Hematopoietic multipotent progenitor cell treated with erythropoietin and hydrocortisone succinate and interleukin-3 and kit ligand, for 6 days (in vitro differentiated cells): ENCODE measurements at regions not wholly inside any gene's neighbourhood (a gene's known extent, or its start where the extent isn't known, plus 50 kb on each side); places are given as distances from the start of the nearest gene placed in this dataset.

Experiments
- DNase-seq: peaks from one replicate; pipeline ENCODE4 v3.0.0-alpha.2; 2015

DNA sequence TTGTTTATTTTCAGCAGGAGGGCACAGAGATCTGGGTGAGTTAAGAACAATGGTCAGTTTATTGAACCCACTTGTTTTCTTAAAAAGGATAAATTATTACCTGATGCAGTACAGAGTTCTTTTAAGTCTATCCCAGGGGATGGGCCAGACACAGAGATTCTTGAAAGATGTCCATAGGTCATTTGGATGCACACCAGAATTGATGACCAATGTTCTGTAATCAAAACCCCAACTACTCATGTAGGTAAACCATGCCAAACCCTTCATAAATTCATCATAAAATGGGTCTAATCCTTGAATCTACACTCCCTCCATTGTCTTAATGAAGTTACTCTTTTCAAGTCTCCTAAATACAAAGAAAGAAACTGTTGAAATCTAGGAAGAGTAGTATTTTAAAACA, 273.0 kb upstream of the COL8A1 start:
- DNase-seq = no peak

DNA sequence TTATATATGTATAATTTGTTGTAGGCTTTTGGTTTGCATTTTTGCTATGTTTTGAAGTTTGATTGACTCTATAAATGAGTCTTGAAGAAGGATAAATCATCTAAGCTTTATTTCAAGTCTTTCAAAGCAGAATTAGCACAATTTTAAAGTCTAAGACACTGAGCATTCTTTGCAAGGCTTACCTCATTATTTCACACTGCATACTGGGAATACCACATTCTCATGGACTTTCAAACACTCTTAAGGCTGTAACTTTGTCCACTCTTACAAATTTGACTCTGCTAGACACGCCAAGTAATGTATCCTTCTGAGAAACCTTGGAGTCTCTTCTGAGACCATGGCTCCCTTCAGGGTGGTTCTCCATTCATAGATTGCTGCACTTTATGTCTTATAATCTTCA, 281.3 kb upstream of the COL8A1 start:
- DNase-seq = no peak

DNA sequence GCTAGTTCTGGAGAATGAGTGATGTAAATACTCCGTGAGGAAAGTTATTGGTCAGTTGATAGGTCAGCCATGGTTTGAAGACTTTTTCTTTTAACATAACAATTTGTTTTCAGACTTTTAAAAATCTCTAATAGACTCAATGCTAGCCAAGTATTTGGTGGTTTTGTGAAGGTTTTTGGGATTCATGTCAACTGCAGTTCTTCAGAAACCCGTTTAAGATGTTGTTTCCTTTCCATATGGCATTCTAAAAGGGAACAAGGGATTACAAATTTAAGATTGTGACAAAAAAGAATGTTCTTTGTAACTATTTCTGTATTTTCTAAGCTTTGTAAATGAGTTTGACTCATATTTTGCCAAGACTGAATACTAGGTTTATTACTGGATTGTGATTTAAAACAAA, 281.7 kb upstream of the COL8A1 start:
- no peak for DNase-seq

DNA sequence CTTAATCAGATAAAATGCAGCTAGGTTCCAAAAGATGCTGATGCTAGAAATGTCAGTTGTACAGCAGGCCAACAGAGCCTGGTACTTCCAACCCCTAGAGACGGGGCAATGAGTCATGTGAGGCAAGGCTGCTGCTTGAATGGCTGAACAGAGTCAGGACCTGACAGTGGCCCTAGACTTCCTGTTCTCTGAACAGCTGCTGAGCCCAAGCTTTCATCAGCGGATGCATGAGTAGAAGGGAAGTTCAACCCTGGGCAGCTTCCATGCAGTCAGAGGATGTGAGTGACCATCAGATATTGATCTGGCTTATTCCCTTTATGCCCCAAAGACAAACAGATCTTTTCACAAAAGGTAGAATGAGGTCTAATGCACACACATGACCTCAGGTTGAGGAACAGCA, 282.9 kb upstream of the COL8A1 start:
- DNase-seq = no peak

DNA sequence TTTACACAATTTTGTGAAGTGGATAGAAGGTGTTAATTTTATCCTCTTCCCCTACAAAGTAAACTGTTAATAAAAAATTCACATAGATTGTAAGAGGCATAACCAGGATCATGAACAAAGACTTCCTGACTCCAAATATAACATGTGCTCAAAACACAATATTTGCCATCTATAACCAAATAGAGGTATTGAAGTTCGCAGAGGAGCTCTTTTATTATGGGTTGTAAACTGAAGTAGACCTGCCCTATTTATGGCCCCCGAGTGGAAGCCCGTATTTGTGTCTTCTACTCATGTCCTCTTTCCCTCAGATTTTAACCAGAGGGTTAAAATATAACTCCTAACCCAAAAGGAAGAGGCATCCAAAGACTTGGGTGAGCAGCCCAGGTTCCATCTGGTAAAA, 285.6 kb upstream of the COL8A1 start:
- DNase-seq = no peak

DNA sequence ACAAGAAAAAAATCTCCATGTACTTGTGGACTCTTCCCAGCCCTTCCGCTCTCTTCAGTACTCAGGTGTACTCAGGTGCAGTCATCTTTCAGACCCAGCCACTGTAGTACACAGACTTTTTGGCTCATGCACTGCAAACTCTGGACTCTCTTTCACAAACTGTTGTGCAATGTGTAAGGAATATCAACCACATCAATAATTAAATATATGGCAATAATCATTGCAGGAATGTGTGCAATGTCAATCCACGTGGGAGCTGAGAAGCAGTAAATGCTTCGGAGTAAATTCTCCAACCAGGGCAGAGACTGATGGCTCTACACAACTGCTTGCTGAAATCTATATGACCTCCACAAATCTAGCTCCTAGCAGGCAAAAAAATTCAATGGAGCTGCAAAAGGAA, 287.3 kb upstream of the COL8A1 start:
- no peak for DNase-seq

DNA sequence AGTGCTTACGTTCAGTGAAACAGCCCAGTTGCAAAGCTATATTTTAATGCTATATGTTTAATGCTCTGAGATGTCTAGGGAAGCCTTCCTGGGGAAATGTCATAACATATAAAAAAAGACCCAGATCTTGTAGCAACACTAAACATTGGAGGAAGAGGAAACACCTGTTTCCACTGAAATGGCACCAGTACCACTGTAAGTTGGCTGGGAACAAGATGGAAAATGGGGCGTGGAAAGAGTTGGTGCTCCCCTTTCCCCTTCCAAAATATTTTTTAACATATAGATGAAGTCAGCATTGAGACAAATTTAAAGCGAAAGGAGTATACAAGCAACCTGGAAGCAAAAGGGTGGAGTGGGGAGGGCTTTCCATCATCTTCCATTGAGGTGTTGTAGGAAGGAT, 289.9 kb upstream of the COL8A1 start:
- no peak for DNase-seq

DNA sequence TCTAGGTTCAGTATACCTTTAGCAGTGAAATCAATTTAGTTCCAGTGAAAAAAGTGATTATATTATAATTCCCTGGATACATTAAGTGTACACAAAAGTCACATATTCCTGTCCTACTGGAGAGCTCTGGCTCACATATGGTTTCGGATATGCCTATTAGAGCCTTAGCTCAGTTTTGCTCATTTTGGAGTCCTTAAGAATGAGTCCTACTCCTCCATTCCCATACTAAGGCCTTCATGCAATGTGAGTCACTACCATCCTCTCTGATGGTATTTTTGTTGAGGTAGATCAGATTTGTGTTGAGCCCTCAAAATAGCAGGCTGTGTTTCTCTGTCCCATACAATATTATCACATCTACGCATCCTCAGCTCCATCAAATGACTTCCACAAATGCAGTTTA, 294.2 kb upstream of the COL8A1 start:
- no peak for DNase-seq

DNA sequence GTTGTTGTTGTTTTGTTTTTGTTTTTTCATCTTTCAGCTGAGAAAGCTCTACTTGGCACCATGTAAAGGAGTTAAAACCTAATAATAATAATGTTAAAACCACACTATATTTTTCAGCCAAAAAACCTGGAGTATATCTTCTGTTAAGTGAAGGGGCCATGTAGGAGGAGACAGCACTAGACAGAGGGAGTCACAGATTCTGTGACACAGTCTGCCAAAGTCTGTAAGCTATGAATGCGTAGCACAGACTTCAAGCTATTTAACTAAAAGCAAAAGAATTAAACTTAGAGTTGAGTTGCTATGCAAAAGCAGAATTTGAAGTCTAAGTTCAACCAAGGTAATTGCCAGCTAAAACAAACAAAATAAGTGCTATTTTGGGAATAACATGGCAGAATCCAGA, 296.0 kb upstream of the COL8A1 start:
- DNase-seq = no peak

DNA sequence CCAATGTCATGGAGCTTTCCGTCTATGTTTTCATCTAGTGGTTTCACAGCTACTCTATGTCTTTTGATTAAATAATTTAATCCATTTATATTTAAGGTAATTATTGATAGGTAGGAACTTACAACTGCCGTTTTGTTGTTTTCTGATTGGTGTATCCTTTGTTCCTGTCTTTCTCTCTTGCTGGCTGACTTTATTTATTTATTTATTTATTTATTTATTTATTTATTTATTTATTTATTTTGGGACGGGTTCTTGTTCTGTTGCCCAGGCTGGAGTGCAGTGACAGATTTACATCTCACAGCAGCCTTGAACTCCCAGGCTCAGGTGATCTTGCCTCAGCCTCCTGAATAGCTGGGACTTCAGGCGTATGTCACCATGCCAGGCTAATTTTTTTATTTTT, 299.2 kb upstream of the COL8A1 start:
- no peak for DNase-seq

DNA sequence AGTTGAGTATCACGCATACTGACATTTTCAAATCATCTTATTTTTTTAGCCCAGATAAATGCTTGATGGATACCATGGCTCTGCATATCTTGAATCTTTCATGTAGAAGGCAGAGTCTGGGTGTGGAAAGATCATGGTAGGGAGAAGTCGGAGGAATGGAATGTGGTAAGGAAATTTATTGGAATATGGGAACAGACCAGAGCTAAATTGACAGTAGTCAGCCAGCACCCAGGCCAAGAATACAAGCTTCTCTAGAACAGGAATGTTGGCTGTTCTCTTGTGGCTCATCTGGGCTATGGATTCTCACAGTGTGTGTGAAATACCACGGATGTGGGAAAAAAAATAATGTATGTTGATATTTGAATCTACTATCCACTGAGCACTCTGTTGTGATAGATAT, 305.7 kb upstream of the COL8A1 start:
- DNase-seq = no peak

DNA sequence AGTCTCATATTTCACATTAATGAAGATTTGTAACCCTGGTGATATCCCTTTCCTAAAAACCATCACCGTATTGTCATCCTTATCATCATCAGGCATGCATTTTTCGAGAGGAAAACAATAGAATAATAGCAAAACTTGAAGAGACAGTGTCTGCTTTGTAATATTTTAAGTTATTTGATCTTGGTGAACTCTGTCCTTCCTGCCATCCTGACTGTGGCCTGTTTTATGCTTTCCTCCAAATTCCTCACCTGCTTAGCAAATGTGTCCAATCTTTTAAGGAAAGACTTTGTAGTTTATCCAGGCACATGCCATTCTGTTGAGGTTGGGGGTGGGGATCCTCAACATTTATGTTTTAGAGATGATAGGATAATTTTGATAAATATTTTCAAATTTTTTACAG, 306.1 kb upstream of the COL8A1 start:
- no peak for DNase-seq

DNA sequence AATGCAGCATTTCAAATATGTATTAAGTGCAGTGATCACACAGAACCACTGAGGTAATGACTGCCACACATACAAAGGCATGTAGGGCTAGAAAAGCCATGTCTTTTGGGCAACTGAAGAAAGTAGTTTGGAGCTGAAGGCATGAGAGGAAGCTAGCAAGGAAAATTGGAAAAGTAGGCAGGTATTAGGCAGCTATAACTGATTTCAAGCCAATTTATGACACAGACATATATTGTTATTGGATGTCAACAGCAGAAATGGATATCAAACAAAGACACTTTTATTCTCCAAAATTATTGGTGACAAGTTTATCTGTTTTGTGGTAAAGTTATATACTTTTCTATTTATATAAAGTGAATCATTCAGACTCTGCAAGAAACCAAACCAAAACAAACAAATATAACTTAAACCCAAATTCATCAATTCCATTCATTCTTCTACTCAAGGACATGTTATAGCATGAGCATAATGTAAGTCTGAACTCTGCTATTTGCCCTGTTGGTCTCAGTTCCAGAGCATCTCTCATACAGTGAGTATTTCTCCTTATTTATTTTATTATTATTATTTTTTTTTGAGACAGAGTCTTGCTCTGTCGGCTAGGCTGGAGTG, 307.4 kb upstream of the COL8A1 start:
- DNase-seq = no peak

DNA sequence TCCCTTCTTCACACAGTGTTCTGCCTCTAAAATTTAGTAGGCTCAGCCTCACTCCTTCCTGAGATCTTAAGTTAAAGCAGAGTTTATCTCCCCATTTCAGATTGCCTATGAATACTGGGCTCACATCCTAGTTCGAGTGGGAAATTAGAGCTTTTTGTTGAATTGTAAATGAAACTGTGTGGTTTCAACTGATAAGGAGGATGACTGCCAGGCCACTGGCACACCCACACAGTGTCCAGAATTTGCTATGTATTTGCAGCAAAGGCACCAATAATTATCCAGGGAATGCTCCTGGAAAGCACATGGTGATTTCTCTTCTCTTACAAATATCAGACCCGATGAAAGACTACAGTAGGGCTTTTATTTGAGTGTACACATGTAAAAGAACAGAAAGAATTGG, 308.1 kb upstream of the COL8A1 start:
- peak; percentile 5 for DNase-seq

DNA sequence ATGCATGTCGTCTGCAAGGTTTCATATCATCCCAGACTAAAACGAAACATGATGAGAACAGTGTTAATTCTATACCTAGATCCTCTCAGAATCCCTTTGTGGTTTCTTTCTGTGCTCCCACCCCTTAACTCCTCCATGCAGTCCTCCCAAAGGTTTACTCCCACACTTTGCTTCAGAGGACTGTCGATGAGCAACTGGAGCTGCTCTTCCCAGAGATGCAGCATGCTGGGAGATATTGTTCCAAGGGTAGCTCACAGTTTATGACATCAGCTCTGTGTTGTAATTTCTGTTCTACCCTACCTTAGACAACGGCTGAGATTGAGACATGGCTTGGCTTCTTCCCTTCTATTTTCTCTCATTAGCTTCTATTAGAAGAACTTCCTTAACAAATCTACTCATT, 313.0 kb upstream of the COL8A1 start:
- DNase-seq = no peak

DNA sequence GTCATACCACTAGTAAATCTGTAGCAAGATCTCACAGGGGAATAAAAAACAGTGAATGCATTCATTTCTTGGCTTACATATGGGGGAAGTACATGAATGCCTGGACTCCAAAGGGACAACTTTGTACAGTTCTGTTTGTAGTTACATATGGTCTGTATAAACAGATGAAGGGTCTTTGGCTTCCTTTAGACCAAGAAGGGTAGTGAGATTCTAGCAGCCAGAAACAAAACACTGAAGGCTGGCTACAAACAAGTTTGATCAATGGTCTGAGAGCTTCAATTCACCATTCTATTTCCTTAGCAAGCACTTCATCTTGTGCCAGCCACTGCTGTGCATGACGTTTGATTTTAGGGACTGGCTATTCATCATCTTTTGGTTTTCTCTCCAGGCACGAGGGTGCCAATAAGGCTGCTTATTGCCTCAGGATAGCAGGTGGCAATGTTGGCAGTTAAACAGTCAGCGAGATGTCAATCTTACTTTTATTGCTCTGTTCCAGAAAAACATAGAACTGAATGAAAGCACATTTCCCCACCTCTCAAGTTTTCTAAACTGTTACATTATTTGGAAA, 313.7 kb upstream of the COL8A1 start:
- DNase-seq = no peak

DNA sequence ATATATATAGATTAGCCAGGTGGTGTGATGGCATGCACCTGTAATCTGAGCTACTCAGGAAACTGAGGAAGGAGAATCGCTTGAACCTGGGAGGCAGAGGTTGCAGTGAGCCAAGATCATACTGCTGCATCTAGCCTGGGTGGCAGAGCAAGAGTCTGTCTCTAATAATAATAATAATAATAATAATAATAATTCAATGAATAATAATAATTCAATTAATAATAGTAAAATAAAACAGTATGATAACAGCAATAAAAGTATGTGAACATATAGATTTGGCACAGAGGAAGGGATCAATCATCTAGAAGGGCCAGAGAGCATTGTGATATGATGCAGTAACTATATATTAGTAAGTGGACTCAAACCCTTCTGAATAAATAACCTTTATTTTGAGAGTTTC, 314.5 kb upstream of the COL8A1 start:
- no peak for DNase-seq

DNA sequence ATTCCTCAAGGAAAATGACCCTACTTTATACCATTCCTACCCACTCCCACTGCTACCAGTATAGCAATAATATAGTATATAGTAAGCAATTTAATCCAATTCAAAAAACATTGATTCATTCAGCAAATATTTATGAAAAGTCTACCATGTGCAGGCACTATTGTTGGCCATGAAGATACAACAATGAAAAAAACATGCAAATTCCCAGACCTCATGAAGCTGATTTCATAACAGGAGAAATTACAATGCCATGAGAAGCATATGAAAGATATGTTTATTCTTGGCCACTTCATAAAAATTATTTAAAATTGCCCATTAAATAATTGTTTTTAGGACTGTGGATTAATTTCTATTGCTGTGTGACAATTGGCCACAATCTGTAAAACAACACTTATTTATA, 315.8 kb upstream of the COL8A1 start:
- DNase-seq = no peak

DNA sequence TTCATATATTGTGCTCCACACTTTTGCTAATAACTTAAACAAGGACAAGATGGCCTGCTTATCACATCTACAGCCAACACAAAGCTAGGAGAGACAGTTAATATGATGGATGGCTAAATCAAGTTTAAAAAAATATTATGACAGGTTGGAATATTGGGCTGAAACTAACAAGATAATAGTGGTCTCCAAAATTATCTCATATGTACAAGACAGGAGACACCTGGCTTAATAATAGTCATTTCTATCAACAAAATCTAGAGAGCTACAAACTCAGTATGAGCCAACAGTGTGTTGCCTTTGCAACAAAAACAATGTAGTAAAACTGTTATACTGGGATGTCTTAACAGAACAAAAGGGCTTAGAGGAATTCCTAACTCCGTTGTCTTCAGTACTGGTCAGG, 317.1 kb upstream of the COL8A1 start:
- DNase-seq = no peak

DNA sequence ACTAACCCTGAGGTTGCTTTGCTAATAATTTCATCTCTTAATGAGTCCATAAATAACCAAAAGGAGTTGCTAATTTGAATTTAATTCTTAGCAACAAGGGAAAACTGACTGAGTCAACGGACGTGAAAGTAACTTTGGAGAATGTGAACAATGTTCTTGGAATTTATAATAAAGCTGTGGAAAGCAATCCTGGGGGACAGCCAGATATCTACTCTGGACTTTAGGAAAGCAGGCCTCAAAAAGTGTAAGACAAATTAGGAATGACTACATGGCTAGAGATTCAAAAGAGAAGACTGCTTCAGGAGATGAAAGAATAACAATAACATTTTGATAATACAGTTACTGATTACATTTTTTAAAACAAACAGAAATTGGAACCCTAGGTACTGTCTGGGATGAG, 318.4 kb upstream of the COL8A1 start:
- DNase-seq = no peak

DNA sequence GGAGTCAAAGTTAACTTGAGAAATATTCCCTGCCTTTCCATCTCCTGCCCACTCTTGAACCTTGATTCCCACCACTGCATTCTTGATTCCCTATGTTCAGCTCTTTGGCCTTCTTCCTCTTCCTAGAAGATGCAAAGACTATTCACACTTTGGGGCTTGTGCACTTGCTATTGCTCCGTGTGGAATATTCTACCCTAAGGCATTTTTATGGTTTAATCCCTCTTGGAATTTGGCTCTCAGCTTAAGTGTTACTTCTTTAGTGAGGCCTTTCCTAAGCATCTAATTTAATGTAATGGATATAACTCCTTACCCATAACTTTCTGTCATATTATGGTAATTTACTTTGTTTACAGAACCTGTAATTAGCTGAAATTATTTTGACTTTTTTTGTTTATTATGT, 318.9 kb upstream of the COL8A1 start:
- DNase-seq = no peak

DNA sequence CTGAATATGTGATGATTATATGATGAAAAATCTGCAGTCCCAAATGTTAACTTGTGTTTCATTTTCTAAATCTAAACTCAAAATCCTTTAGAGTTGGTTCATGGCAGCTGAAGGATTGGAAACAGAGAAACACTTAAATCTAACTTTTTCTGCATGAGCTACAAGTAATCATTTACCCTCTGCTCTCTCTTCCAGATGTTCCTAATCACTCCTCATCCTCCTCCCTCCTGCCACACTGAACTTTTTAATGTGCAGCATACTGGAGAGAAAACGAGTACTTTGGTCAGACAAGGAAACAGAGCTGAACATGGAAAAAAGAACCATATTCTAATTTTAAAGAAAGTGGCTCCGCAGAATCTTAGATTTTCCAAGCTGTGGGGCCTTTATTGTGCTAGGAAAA, 321.2 kb upstream of the COL8A1 start:
- DNase-seq = no peak

DNA sequence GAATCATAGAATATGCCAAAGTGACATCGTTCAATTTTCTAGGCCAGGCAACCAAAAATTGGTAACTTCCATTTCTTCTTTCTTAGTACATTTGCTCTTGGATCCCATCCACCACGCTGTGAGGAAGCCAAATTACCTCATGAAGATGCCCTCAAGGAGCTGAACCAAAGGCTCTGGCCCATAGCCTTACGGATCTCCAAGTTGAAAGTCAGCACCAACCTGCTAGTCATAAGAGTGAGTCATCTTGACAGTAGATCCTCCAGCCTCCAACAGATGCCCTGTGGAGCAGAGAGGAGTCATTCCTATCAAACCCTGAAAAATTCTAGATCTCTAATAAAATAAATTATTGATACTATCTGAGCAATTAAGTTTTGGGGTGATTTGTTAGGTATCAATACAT, 322.5 kb upstream of the COL8A1 start:
- no peak for DNase-seq

DNA sequence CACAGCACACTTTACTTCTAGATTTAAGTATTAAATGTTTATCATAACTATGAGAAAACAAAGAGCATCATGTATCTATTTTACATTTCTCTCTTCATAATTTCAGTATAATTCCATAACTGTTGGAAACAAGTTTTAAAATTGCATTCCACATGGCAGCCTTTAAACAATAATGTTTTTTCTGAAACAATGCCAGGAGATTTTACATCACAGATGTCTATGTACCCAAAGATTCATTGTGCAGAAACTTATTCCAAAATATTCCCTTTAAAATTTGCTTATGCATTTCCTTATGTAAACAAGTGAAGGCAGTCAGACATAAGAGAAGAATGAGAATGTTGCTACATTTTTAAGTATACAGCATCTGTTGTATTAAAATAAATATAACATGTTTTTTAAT, 324.9 kb upstream of the COL8A1 start:
- DNase-seq = no peak

DNA sequence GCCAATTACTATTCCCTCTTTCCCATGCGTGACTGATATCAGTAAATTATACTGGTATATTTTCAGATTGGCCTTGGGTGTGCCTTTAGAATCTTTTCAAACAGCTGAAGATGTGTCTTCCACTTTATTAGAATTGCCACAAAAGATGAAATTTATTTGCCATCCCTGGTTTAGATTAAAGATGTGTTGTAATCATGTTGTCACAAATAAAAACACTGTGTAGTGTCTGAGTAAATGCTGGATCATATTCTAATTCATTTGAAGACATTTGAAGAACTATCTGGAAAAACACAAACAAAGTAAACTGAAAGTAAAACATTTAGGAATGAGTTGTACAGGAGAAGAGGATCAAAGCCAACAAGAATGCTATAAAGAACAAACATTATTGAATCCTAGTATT, 339.7 kb upstream of the COL8A1 start:
- no peak for DNase-seq

DNA sequence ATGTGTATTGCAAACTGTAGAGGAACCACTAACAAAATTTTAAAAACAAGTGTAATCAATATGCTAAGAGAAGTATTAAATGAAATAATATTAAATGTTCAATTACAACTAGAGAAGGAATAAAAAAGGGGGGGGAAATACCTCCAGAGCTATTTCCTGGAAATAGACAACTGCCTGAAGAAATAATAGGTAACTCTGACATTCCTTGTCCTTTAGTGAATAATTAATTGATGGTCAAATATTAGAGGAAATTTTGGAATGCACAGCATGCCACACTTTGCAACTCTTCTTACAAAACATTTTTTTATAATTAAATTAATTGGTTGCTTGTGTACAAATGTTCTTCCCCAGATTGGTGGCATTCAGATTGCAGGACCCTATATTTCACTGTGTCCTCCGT, 342.6 kb upstream of the COL8A1 start:
- DNase-seq = no peak
